OCI-LY3 (cell line): ENCODE measurements at regions not wholly inside any gene's neighbourhood (a gene's known extent, or its start where the extent isn't known, plus 50 kb on each side); places are given as distances from the start of the nearest gene placed in this dataset.

Experiments
- H2AFZ ChIP-seq: fragments of 200-600, 300-600 bp; shearing (Covaris generic); 2 replicates; pipeline ENCODE4 v1.6.0; 2014; ENCODE audit warnings: antibody characterized with exemption, low read depth, low read length
- H3K27ac ChIP-seq: fragments of 200-600, 300-600 bp; sonication (generic); 2 replicates; pipeline ENCODE4 v1.5.1; 2014; ENCODE audit warnings: mild to moderate bottlenecking, low read length, moderate library complexity, mixed read lengths
- H3K27me3 ChIP-seq: fragments of 200-600, 300-600 bp; sonication (generic); 2 replicates; pipeline ENCODE4 v1.6.1; 2014; ENCODE audit warnings: low read depth, low read length, mixed read lengths
- H3K36me3 ChIP-seq: fragments of 200-600, 300-600 bp; sonication (generic); replicated peaks from 2 replicates; pipeline ENCODE3; 2014; ENCODE audit warnings: low read depth, low read length, mixed read lengths
- H3K4me1 ChIP-seq: fragments of 300-600, 200-600 bp; sonication (generic); 2 replicates; pipeline ENCODE4 v1.6.1; 2014; ENCODE audit warnings: low read length, mixed read lengths
- H3K4me2 ChIP-seq: fragments of 200-600, 300-600 bp; sonication (generic); 2 replicates; pipeline ENCODE4 v1.6.1; 2014; ENCODE audit warnings: low read length, mixed read lengths
- H3K4me3 ChIP-seq: fragments of 300-600, 200-600 bp; sonication (generic); 2 replicates; pipeline ENCODE4 v1.5.1; 2014; ENCODE audit warnings: antibody characterized with exemption, mild to moderate bottlenecking, low read length, moderate library complexity
- H3K79me2 ChIP-seq: fragments of 300-600, 200-600 bp; shearing (Covaris generic); 2 replicates; pipeline ENCODE4 v1.6.1; 2014; ENCODE audit warnings: mild to moderate bottlenecking, low read length, mixed read lengths
- H3K9ac ChIP-seq: fragments of 300-600, 200-600 bp; shearing (Covaris generic); 2 replicates; pipeline ENCODE4 v1.6.0; 2014; ENCODE audit warnings: mild to moderate bottlenecking, low read length, moderate library complexity
- H3K9me3 ChIP-seq: fragments of 200-600, 300-600 bp; shearing (Covaris generic); 2 replicates; pipeline ENCODE4 v1.6.1; 2014; ENCODE audit warnings: low read length, mixed read lengths; ENCODE audit not compliant: insufficient read depth
- H4K20me1 ChIP-seq: fragments of 200-600, 300-600 bp; sonication (generic); 2 replicates; pipeline ENCODE4 v1.6.1; 2016; ENCODE audit warnings: low read length, mixed read lengths; ENCODE audit not compliant: insufficient read depth
- EZH2phosphoT487 ChIP-seq: fragments of 200-600 bp; shearing (Covaris generic); IDR thresholded peaks from 2 replicates; pipeline ENCODE4 v1.6.1; 2018; ENCODE audit warnings: antibody characterized with exemption, mixed run types, low read depth
- TF ChIP-seq, protein P1 (sequence below): fragments of 200-600, 300-600 bp; sonication (generic); IDR thresholded peaks from 2 replicates; pipeline ENCODE4 v1.5.1; 2014; ENCODE audit warnings: antibody characterized with exemption, low read length, low read depth

DNA sequence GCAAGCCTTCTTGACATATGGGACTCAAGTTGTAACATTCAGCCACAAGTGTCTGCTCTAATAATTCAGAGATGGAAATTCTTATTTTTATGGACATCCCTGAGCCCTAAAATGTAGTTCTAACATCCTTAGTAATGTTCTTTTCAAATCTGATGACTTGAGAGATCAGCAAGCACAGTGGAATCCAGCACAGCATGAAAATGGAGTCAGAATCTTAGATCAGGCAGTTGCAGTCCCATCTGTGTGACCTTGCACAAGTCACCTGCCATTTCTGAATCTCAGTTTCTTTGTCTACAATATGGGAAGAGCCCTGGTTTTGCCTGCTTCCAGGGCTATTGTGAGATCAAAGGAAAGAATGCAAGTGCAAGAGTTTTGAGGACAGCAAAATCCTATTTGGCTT is 183.9 kb upstream of the LPP start:
- Histone ChIP-seq H3K4me2 (peak overlapping the region; percentile 53), H3K4me1 (peaks cover 89% of the 10 kb centered on the region), H3K27ac (peak overlapping the region; percentile 63), H4K20me1 (no peaks in the 10 kb centered on the region), H3K4me3 (no peak overlapping the region), H3K79me2 (no peaks in the 10 kb centered on the region), H3K9ac (no peak overlapping the region), H3K27me3 (peaks cover 31% of the 10 kb centered on the region), H2AFZ (no peak overlapping the region), H3K9me3 (peaks cover 6% of the 10 kb centered on the region; the same call in 1 of the 2 replicates), H3K36me3 (no peaks in the 10 kb centered on the region)
- TF ChIP-seq, protein P1, sequence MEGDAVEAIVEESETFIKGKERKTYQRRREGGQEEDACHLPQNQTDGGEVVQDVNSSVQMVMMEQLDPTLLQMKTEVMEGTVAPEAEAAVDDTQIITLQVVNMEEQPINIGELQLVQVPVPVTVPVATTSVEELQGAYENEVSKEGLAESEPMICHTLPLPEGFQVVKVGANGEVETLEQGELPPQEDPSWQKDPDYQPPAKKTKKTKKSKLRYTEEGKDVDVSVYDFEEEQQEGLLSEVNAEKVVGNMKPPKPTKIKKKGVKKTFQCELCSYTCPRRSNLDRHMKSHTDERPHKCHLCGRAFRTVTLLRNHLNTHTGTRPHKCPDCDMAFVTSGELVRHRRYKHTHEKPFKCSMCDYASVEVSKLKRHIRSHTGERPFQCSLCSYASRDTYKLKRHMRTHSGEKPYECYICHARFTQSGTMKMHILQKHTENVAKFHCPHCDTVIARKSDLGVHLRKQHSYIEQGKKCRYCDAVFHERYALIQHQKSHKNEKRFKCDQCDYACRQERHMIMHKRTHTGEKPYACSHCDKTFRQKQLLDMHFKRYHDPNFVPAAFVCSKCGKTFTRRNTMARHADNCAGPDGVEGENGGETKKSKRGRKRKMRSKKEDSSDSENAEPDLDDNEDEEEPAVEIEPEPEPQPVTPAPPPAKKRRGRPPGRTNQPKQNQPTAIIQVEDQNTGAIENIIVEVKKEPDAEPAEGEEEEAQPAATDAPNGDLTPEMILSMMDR: no peak
- TF ChIP-seq EZH2phosphoT487: no peak

DNA sequence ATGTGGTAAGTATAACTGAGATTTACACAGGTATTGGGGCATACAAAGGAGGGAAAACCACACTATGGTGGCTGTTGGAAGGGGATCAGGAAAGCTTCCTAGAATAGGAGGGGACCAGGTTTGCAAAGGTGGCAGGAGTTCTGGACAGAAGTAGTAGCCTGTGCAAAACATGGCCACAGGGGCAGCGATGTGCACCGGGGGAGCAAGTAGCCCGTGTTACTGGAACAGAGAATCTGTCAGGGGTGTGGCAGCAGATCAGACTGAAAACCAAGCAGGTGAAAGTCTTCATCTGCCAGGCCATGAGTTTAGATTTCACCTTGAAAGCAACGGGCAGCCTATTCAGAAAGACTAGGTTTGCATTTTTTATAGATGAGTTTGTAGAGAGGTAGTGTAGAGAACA is 182.3 kb upstream of the LPP start:
- Histone ChIP-seq H3K9ac (no peak overlapping the region), H3K4me1 (peaks cover 99% of the 10 kb centered on the region), H4K20me1 (no peaks in the 10 kb centered on the region), H3K4me2 (peak overlapping the region; percentile 85), H2AFZ (no peak overlapping the region), H3K36me3 (no peaks in the 10 kb centered on the region), H3K79me2 (no peaks in the 10 kb centered on the region), H3K4me3 (no peak overlapping the region), H3K27ac (no peak overlapping the region), H3K27me3 (peaks cover 21% of the 10 kb centered on the region), H3K9me3 (peaks cover 13% of the 10 kb centered on the region; the same call in 1 of the 2 replicates)
- no peak for TF ChIP-seq EZH2phosphoT487
- TF ChIP-seq, protein P1: no peak

DNA sequence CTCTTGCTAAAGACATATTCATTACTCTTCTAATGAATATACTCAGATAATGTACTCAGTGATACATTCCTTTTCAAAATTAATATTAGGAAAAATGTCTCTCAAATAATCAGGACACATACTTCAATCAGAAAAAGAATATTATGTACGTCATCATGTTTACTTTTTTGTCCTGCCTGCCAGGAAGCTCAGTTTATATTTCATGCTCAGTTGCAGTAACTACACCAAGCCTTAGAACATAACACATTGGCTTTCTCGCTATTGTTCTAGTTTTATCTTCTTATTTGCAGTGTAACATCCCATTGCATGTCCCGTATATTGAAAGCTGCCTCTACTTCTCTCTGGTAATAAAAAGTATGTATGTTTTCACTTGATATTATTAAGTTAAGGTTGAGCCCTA is 181.5 kb upstream of the LPP start:
- no peak for TF ChIP-seq EZH2phosphoT487
- TF ChIP-seq, protein P1: no peak

DNA sequence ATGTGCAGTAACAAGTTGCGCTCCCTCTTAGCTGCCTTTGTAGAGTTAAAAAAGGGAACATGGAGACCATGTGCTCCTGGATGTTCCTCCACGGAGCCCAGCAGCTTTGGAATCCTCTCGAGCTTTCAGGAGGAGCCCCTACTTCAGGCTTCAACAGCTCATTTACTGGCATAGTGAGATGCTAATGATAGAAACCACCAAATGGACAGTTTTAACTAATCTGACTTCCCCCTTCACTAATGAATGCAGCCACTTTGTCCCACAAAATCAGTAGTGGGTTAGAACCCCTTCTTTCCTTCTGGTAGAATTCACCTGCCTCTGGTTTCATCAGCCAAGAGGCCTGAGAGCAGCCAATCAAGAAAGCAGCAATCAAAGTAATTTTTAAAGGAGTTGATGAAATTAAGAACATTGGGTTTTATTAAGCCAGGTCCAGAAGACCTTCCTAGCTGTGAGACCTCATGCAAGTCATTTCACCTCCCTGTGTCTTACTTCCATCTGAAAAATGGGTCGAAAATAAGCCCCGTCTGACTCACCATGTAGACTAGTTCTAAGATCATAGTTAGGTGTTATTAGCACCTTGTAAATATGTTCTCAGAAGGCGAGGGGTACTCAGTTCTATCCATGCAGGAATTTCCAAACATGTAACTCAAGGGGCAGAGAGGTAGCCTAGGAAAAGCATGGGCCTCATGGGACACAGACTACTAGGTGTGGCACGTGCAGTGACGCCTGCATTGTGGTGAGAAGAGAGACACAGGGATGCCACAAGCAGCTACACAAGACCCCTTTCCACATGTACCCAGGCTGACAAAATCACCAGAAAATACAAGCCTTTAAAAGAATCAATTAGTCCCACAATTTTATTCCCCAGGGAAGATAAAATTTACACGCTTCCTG is 179.7 kb upstream of the LPP start:
- Histone ChIP-seq H3K4me2 (peak overlapping the region; percentile 85), H3K27ac (peak overlapping the region; percentile 87)
- TF ChIP-seq, protein P1: no peak
- no peak for TF ChIP-seq EZH2phosphoT487

More for the DNA sequence above, 181.5 kb upstream of the LPP start:
- H3K9ac ChIP-seq: no peak overlapping the region
- peak overlapping the region; percentile 85 for H3K4me2 ChIP-seq
- H3K4me3 ChIP-seq: 0 out of 2 replicates have a peak overlapping the region, but pooled peaks have one; percentile 57
- no peaks in the 10 kb centered on the region for H3K79me2 ChIP-seq
- H3K9me3 ChIP-seq: peaks cover 20% of the 10 kb centered on the region; the same call in 1 of the 2 replicates
- no peak overlapping the region for H2AFZ ChIP-seq
- peaks cover 96% of the 10 kb centered on the region for H3K4me1 ChIP-seq
- no peak overlapping the region for H3K27ac ChIP-seq
- peaks cover under 1% of the 10 kb centered on the region for H3K36me3 ChIP-seq
- H3K27me3 ChIP-seq: peaks cover 22% of the 10 kb centered on the region
- H4K20me1 ChIP-seq: no peaks in the 10 kb centered on the region

More for the DNA sequence above, 179.7 kb upstream of the LPP start:
- H3K9me3 ChIP-seq: peaks cover 34% of the 10 kb centered on the region; the same call in 1 of the 2 replicates
- H3K36me3 ChIP-seq: peaks cover 4% of the 10 kb centered on the region
- no peaks in the 10 kb centered on the region for H3K79me2 ChIP-seq
- peaks cover 94% of the 10 kb centered on the region for H3K4me1 ChIP-seq
- peak overlapping the region; percentile 67 for H3K4me3 ChIP-seq
- peaks cover 28% of the 10 kb centered on the region for H3K27me3 ChIP-seq
- no peak overlapping the region for H2AFZ ChIP-seq
- no peaks in the 10 kb centered on the region for H4K20me1 ChIP-seq
- peak overlapping the region; percentile 51; the same call in 1 of the 2 replicates for H3K9ac ChIP-seq
